Keratinocyte (primary cell): ENCODE measurements at regions not wholly inside any gene's neighbourhood (a gene's known extent, or its start where the extent isn't known, plus 50 kb on each side); places are given as distances from the start of the nearest gene placed in this dataset.
"Not testable (repeated sequence)": the region's sequence is repeated elsewhere in the genome, so short reads cannot be mapped to it uniquely, and the experiment has no call there.

ENCODE experiments used
- DNase-seq: peaks from one replicate; pipeline ENCODE4 v3.0.0-alpha.2; 2011; ENCODE audit warnings: low read depth, missing footprints, low spot score
- FAIRE-seq: peaks from 2 replicates; lab custom pipeline; 2011; peaks lifted over from hg19 to GRCh38; lab: Jason Lieb, UNC
- H2AFZ ChIP-seq: 2 replicates; pipeline ENCODE4 v1.6.0; 2012; ENCODE audit warnings: low read length, control low read depth, inconsistent platforms; ENCODE audit not compliant: control insufficient read depth
- H3K27ac ChIP-seq: 2 replicates; pipeline ENCODE4 v1.5.1; 2011; ENCODE audit warnings: low read length; ENCODE audit not compliant: control insufficient read depth, insufficient read depth
- H3K27me3 ChIP-seq: 3 replicates; pipeline ENCODE4 v1.6.0; 2011; ENCODE audit warnings: low read length; ENCODE audit not compliant: control insufficient read depth, insufficient read depth; ENCODE audit errors: extremely low read depth
- H3K36me3 ChIP-seq, 2 experiments: 2 replicates in 1 of 2; 3 replicates in 1 of 2; pipeline ENCODE4 v1.5.1; 2011; ENCODE audit warnings: low read length in 2 of 2, mild to moderate bottlenecking in 1 of 2; ENCODE audit not compliant: control insufficient read depth in 2 of 2, insufficient read depth in 2 of 2; ENCODE audit errors: extremely low read depth in 1 of 2
- H3K4me1 ChIP-seq: 3 replicates; pipeline ENCODE4 v1.5.1; 2011; ENCODE audit warnings: low read length; ENCODE audit not compliant: control insufficient read depth, insufficient read depth; ENCODE audit errors: extremely low read depth
- H3K4me2 ChIP-seq: 3 replicates; pipeline ENCODE4 v1.6.0; 2011; ENCODE audit warnings: low read depth, low read length; ENCODE audit not compliant: control insufficient read depth, insufficient read depth; ENCODE audit errors: extremely low read depth
- H3K4me3 ChIP-seq, 3 experiments: fragments of 200-600 bp in 1 of 3; sonication (generic) in 1 of 3; 2 replicates in 2 of 3; 3 replicates in 1 of 3; pipeline ENCODE4 v1.5.1; 2011 to 2016; ENCODE audit warnings: low read length in 3 of 3, mild to moderate bottlenecking in 3 of 3, control low read depth in 2 of 3, inconsistent platforms in 1 of 3, low read depth in 1 of 3, mixed read lengths in 1 of 3, mixed run types in 1 of 3, moderate library complexity in 1 of 3; ENCODE audit not compliant: control insufficient read depth in 2 of 3, insufficient read depth in 2 of 3; ENCODE audit errors: extremely low read depth in 1 of 3
- H3K79me2 ChIP-seq: 2 replicates; pipeline ENCODE4 v1.6.0; 2012; ENCODE audit warnings: low read length; ENCODE audit not compliant: control insufficient read depth, insufficient read depth
- H3K9ac ChIP-seq: 3 replicates; pipeline ENCODE4 v1.6.0; 2011; ENCODE audit warnings: low read length; ENCODE audit not compliant: control insufficient read depth, insufficient read depth; ENCODE audit errors: extremely low read depth
- H3K9me1 ChIP-seq: 3 replicates; pipeline ENCODE4 v1.6.0; 2011; ENCODE audit warnings: low read length; ENCODE audit not compliant: control insufficient read depth, insufficient read depth; ENCODE audit errors: extremely low read depth
- H3K9me3 ChIP-seq: 2 replicates; pipeline ENCODE4 v1.5.1; 2012; ENCODE audit warnings: low read depth, low read length; ENCODE audit not compliant: control insufficient read depth
- H4K20me1 ChIP-seq: 3 replicates; pipeline ENCODE4 v1.6.0; 2011; ENCODE audit warnings: low read length; ENCODE audit not compliant: control insufficient read depth, insufficient read depth; ENCODE audit errors: extremely low read depth
- CTCF ChIP-seq, 3 experiments: IDR thresholded peaks in 1 of 3; conservative IDR thresholded peaks in 1 of 3; optimal IDR thresholded peaks in 1 of 3; 2 replicates in 2 of 3; 3 replicates in 1 of 3; pipeline versions ENCODE3 to v1.5.1; 2011; ENCODE audit warnings: low read length in 3 of 3, mild to moderate bottlenecking in 3 of 3, moderate library complexity in 2 of 3, control low read depth in 1 of 3, inconsistent platforms in 1 of 3; ENCODE audit not compliant: insufficient read depth in 2 of 3; ENCODE audit errors: extremely low read depth in 1 of 3
- EZH2 ChIP-seq: IDR thresholded peaks from one replicate; pipeline ENCODE4 v1.6.1; 2012; ENCODE audit warnings: inconsistent platforms, mild to moderate bottlenecking, low read length, moderate library complexity
- dilution Hi-C: fragments of 300-500 bp; cut with MboI; formaldehyde crosslinking; loops from one replicate; pipeline ENCODE4 v1.7.0; 2020; ENCODE audit warnings: low sequenced_read_pairs; ENCODE audit not compliant: extremely low pct_ligation_motif_present

- no peaks in the 10 kb centered on the region for H3K36me3 ChIP-seq
- dilution Hi-C loops = no loop called here
- no peak for TF ChIP-seq CTCF (optimal IDR thresholded peaks at IDR 0.05 in 1 of 3, IDR thresholded peaks at IDR 0.05 in 1 of 3, conservative IDR thresholded peaks at IDR 0.05 in 1 of 3; ENCODE audit: extremely low read depth in 1 of 3, insufficient read depth in 2 of 3, low read length in 3 of 3)
- no peak for TF ChIP-seq EZH2
- no peaks in the 10 kb centered on the region for H3K9me3 ChIP-seq
- H2AFZ ChIP-seq = no peak overlapping the region
- no peak overlapping the region for H3K27ac ChIP-seq
- FAIRE-seq = no peak
- no peak overlapping the region for H3K9ac ChIP-seq
- no peaks in the 10 kb centered on the region for H3K4me1 ChIP-seq
- no peak overlapping the region for H3K4me3 ChIP-seq
- H3K79me2 ChIP-seq = no peaks in the 10 kb centered on the region
- H3K4me2 ChIP-seq = no peak overlapping the region
- no peaks in the 10 kb centered on the region for H4K20me1 ChIP-seq
- no peaks in the 10 kb centered on the region for H3K27me3 ChIP-seq
- DNase-seq = no peak
- no peaks in the 10 kb centered on the region for H3K9me1 ChIP-seq
These were observed 445.3 kb downstream of the OTOL1 start for GRCh38 chr3:161941891-161942290.

- not testable (repeated sequence) for FAIRE-seq
These were observed 447.3 kb downstream of the OTOL1 start for GRCh38 chr3:161943801-161944345.

GRCh38 chr3:161946443-161946960 is 449.9 kb downstream of the OTOL1 start:
- Histone ChIP-seq H4K20me1 (no peaks in the 10 kb centered on the region), H3K36me3 (no peaks in the 10 kb centered on the region), H3K27me3 (no peaks in the 10 kb centered on the region), H3K79me2 (no peaks in the 10 kb centered on the region), H2AFZ (no peak overlapping the region), H3K4me2 (no peak overlapping the region), H3K4me3 (no peak overlapping the region), H3K9me1 (no peaks in the 10 kb centered on the region), H3K9ac (no peak overlapping the region), H3K4me1 (no peaks in the 10 kb centered on the region), H3K27ac (no peak overlapping the region), H3K9me3 (no peaks in the 10 kb centered on the region)
- no peak for TF ChIP-seq EZH2
- TF ChIP-seq CTCF (optimal IDR thresholded peaks at IDR 0.05 in 1 of 3, IDR thresholded peaks at IDR 0.05 in 1 of 3, conservative IDR thresholded peaks at IDR 0.05 in 1 of 3; ENCODE audit: extremely low read depth in 1 of 3, insufficient read depth in 2 of 3, low read length in 3 of 3) = no peak
- FAIRE-seq = no peak
- DNase-seq = no peak
- dilution Hi-C loops = no loop called here

More at GRCh38 chr3:161943801-161944345, 447.3 kb downstream of the OTOL1 start:
- H2AFZ ChIP-seq, dilution Hi-C loops, H3K4me2 ChIP-seq, H4K20me1 ChIP-seq, H3K36me3 ChIP-seq, DNase-seq, H3K79me2 ChIP-seq, H3K9ac ChIP-seq, H3K9me3 ChIP-seq, H3K4me1 ChIP-seq, H3K27me3 ChIP-seq, H3K4me3 ChIP-seq, H3K27ac ChIP-seq, H3K9me1 ChIP-seq: not testable (repeated sequence)
